ENCODE measurements at regions not wholly inside any gene's neighbourhood (a gene's known extent, or its start where the extent isn't known, plus 50 kb on each side); places are given as distances from the start of the nearest gene placed in this dataset.

- no peak overlapping the region for H2BK15ac ChIP-seq (ENCODE audit: low read length)
- H2AFZ ChIP-seq (ENCODE audit: low read length), result no peak overlapping the region
- H2BK5ac ChIP-seq (ENCODE audit: low read length), result no peak overlapping the region
- DNase-seq (ENCODE audit: low spot score), result no peak
- no peak overlapping the region for H3K14ac ChIP-seq (ENCODE audit: low read length)
- WGBS, 2 donors (ENCODE audit: extremely low coverage in 2 of 2, insufficient read length in 2 of 2, insufficient replicate concordance in 1 of 2), result no CpG with 5 or more reads among the region's 3 CpGs
- H3K79me1 ChIP-seq (ENCODE audit: low read depth, low read length), result no peaks in the 10 kb centered on the region
- H3K36me3 ChIP-seq (replicated peaks in 1 of 2; ENCODE audit: control insufficient read depth in 2 of 2, insufficient read depth in 2 of 2, low read length in 2 of 2), result no peaks in the 10 kb centered on the region
- no peak overlapping the region for H3K27ac ChIP-seq (replicated peaks; ENCODE audit: low read length)
- H3K27me3 ChIP-seq (ENCODE audit: control insufficient read depth in 3 of 3, insufficient read depth in 3 of 3, low read depth in 1 of 3, low read length in 3 of 3), result no peaks in the 10 kb centered on the region
- H2BK12ac ChIP-seq (ENCODE audit: low read length), result no peak overlapping the region
- H2BK120ac ChIP-seq (ENCODE audit: low read depth, low read length), result no peak overlapping the region
- H3K4ac ChIP-seq (ENCODE audit: low read length), result no peak overlapping the region
- H3K9me3 ChIP-seq (replicated peaks in 1 of 2; ENCODE audit: control insufficient read depth in 2 of 2, insufficient read depth in 1 of 2, low read depth in 1 of 2, low read length in 2 of 2), result peaks cover 0 to 8% of the 10 kb centered on the region in 2 donors
- no peak overlapping the region for H2AK5ac ChIP-seq (ENCODE audit: low read depth, low read length)
- H3K18ac ChIP-seq (ENCODE audit: low read length), result no peak overlapping the region
- H3K4me1 ChIP-seq (ENCODE audit: control insufficient read depth in 2 of 2, insufficient read depth in 1 of 2, low read depth in 1 of 2, low read length in 2 of 2), result no peaks in the 10 kb centered on the region
- H3K4me3 ChIP-seq (ENCODE audit: low read length in 2 of 2), result no peak overlapping the region
- H4K91ac ChIP-seq (ENCODE audit: low read depth, low read length, poor library complexity), result no peak overlapping the region
- H3K9ac ChIP-seq (ENCODE audit: low read depth, low read length, poor library complexity), result no peak overlapping the region
- no peak overlapping the region for H4K8ac ChIP-seq (ENCODE audit: low read depth, low read length)
- H3K23ac ChIP-seq (ENCODE audit: low read depth, low read length, poor library complexity), result peak overlapping the region; percentile 45
- no peak overlapping the region for H3K4me2 ChIP-seq (ENCODE audit: insufficient read depth, low read length, poor library complexity, severe bottlenecking)
Observed at GRCh38 chr11:69360606-69361005, 66.7 kb downstream of the MYEOV start.

DNA sequence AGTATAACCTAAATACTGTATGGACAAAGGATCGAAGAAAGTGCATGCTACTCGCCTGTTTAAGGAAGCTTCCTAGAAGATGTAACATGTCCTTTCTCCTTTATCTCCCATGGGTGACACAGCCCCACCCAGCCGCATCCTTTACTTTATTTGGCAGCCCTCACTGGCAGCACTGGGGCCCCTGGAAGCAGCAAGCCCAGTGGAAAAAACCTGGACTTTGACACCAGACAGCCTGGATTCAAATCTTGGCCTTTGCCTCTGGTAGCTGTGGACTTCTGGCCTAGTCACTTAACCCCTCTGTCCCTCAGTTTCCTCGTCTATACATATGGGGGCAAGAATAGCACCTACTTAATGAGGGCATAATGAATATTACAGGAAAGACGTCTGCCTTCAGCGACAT is 67.1 kb downstream of the MYEOV start:
- no peak overlapping the region for H3K14ac ChIP-seq (ENCODE audit: low read length)
- H3K36me3 ChIP-seq (replicated peaks in 1 of 2; ENCODE audit: control insufficient read depth in 2 of 2, insufficient read depth in 2 of 2, low read length in 2 of 2), result no peaks in the 10 kb centered on the region
- no peak overlapping the region for H3K4me2 ChIP-seq (ENCODE audit: insufficient read depth, low read length, poor library complexity, severe bottlenecking)
- H3K4ac ChIP-seq (ENCODE audit: low read length), result no peak overlapping the region
- H3K4me3 ChIP-seq (ENCODE audit: low read length in 2 of 2), result no peak overlapping the region
- H2BK120ac ChIP-seq (ENCODE audit: low read depth, low read length), result no peak overlapping the region
- no peak overlapping the region for H2AK5ac ChIP-seq (ENCODE audit: low read depth, low read length)
- no peaks in the 10 kb centered on the region for H3K79me1 ChIP-seq (ENCODE audit: low read depth, low read length)
- H4K91ac ChIP-seq (ENCODE audit: low read depth, low read length, poor library complexity), result no peak overlapping the region
- WGBS, 2 donors (ENCODE audit: extremely low coverage in 2 of 2, insufficient read length in 2 of 2, insufficient replicate concordance in 1 of 2), result no CpG with 5 or more reads among the region's 6 CpGs
- no peak overlapping the region for H2AFZ ChIP-seq (ENCODE audit: low read length)
- H3K9ac ChIP-seq (ENCODE audit: low read depth, low read length, poor library complexity), result no peak overlapping the region
- H3K27ac ChIP-seq (replicated peaks; ENCODE audit: low read length), result no peak overlapping the region
- H3K18ac ChIP-seq (ENCODE audit: low read length), result no peak overlapping the region
- H3K4me1 ChIP-seq (ENCODE audit: control insufficient read depth in 2 of 2, insufficient read depth in 1 of 2, low read depth in 1 of 2, low read length in 2 of 2), result no peaks in the 10 kb centered on the region
- H2BK12ac ChIP-seq (ENCODE audit: low read length), result no peak overlapping the region
- H3K9me3 ChIP-seq (replicated peaks in 1 of 2; ENCODE audit: control insufficient read depth in 2 of 2, insufficient read depth in 1 of 2, low read depth in 1 of 2, low read length in 2 of 2), result peaks cover 0 to 8% of the 10 kb centered on the region in 2 donors
- H3K27me3 ChIP-seq (ENCODE audit: control insufficient read depth in 3 of 3, insufficient read depth in 3 of 3, low read depth in 1 of 3, low read length in 3 of 3), result no peaks in the 10 kb centered on the region
- H3K23ac ChIP-seq (ENCODE audit: low read depth, low read length, poor library complexity), result no peak overlapping the region
- H2BK5ac ChIP-seq (ENCODE audit: low read length), result no peak overlapping the region
- no peak overlapping the region for H4K8ac ChIP-seq (ENCODE audit: low read depth, low read length)
- no peak overlapping the region for H2BK15ac ChIP-seq (ENCODE audit: low read length)
- DNase-seq (ENCODE audit: low spot score), result no peak

- no peaks in the 10 kb centered on the region for H3K4me1 ChIP-seq (ENCODE audit: control insufficient read depth in 2 of 2, insufficient read depth in 1 of 2, low read depth in 1 of 2, low read length in 2 of 2)
- no peak overlapping the region for H4K8ac ChIP-seq (ENCODE audit: low read depth, low read length)
- H3K4me2 ChIP-seq (ENCODE audit: insufficient read depth, low read length, poor library complexity, severe bottlenecking), result no peak overlapping the region
- no peak overlapping the region for H2BK120ac ChIP-seq (ENCODE audit: low read depth, low read length)
- no peak overlapping the region for H3K9ac ChIP-seq (ENCODE audit: low read depth, low read length, poor library complexity)
- no peaks in the 10 kb centered on the region for H3K36me3 ChIP-seq (replicated peaks in 1 of 2; ENCODE audit: control insufficient read depth in 2 of 2, insufficient read depth in 2 of 2, low read length in 2 of 2)
- peaks cover 0 to 8% of the 10 kb centered on the region in 2 donors for H3K9me3 ChIP-seq (replicated peaks in 1 of 2; ENCODE audit: control insufficient read depth in 2 of 2, insufficient read depth in 1 of 2, low read depth in 1 of 2, low read length in 2 of 2)
- H3K18ac ChIP-seq (ENCODE audit: low read length), result peak overlapping the region; percentile 46
- H2BK5ac ChIP-seq (ENCODE audit: low read length), result no peak overlapping the region
- no peaks in the 10 kb centered on the region for H3K27me3 ChIP-seq (ENCODE audit: control insufficient read depth in 3 of 3, insufficient read depth in 3 of 3, low read depth in 1 of 3, low read length in 3 of 3)
- no peaks in the 10 kb centered on the region for H3K79me1 ChIP-seq (ENCODE audit: low read depth, low read length)
- no peak overlapping the region for H3K23ac ChIP-seq (ENCODE audit: low read depth, low read length, poor library complexity)
- H3K4me3 ChIP-seq (ENCODE audit: low read length in 2 of 2), result no peak overlapping the region
- H2BK12ac ChIP-seq (ENCODE audit: low read length), result no peak overlapping the region
- DNase-seq (ENCODE audit: low spot score), result no peak
- H3K4ac ChIP-seq (ENCODE audit: low read length), result no peak overlapping the region
- no peak overlapping the region for H3K14ac ChIP-seq (ENCODE audit: low read length)
- H2BK15ac ChIP-seq (ENCODE audit: low read length), result no peak overlapping the region
- H2AFZ ChIP-seq (ENCODE audit: low read length), result no peak overlapping the region
- no CpG with 5 or more reads among the region's 9 CpGs for WGBS, 2 donors (ENCODE audit: extremely low coverage in 2 of 2, insufficient read length in 2 of 2, insufficient replicate concordance in 1 of 2)
- no peak overlapping the region for H3K27ac ChIP-seq (replicated peaks; ENCODE audit: low read length)
- no peak overlapping the region for H2AK5ac ChIP-seq (ENCODE audit: low read depth, low read length)
- H4K91ac ChIP-seq (ENCODE audit: low read depth, low read length, poor library complexity), result no peak overlapping the region
Observed at GRCh38 chr11:69361466-69361865, 67.5 kb downstream of the MYEOV start.

- Histone ChIP-seq H3K27ac (replicated peaks; ENCODE audit: low read length) (no peak overlapping the region), H3K4me3 (ENCODE audit: low read length in 2 of 2) (no peak overlapping the region), H2AFZ (ENCODE audit: low read length) (no peak overlapping the region), H3K79me1 (ENCODE audit: low read depth, low read length) (no peaks in the 10 kb centered on the region), H3K14ac (ENCODE audit: low read length) (no peak overlapping the region), H2BK15ac (ENCODE audit: low read length) (no peak overlapping the region), H3K4me2 (ENCODE audit: insufficient read depth, low read length, poor library complexity, severe bottlenecking) (no peak overlapping the region), H4K8ac (ENCODE audit: low read depth, low read length) (no peak overlapping the region), H2BK12ac (ENCODE audit: low read length) (no peak overlapping the region), H2BK5ac (ENCODE audit: low read length) (no peak overlapping the region), H3K18ac (ENCODE audit: low read length) (no peak overlapping the region), H3K9ac (ENCODE audit: low read depth, low read length, poor library complexity) (no peak overlapping the region), H3K9me3 (replicated peaks in 1 of 2; ENCODE audit: control insufficient read depth in 2 of 2, insufficient read depth in 1 of 2, low read depth in 1 of 2, low read length in 2 of 2) (peaks cover 0 to 8% of the 10 kb centered on the region in 2 donors), H4K91ac (ENCODE audit: low read depth, low read length, poor library complexity) (no peak overlapping the region), H2AK5ac (ENCODE audit: low read depth, low read length) (no peak overlapping the region), H3K4ac (ENCODE audit: low read length) (no peak overlapping the region), H3K23ac (ENCODE audit: low read depth, low read length, poor library complexity) (no peak overlapping the region), H2BK120ac (ENCODE audit: low read depth, low read length) (no peak overlapping the region), H3K4me1 (ENCODE audit: control insufficient read depth in 2 of 2, insufficient read depth in 1 of 2, low read depth in 1 of 2, low read length in 2 of 2) (no peaks in the 10 kb centered on the region), H3K27me3 (ENCODE audit: control insufficient read depth in 3 of 3, insufficient read depth in 3 of 3, low read depth in 1 of 3, low read length in 3 of 3) (peaks cover 0 to 3% (median 0%) of the 10 kb centered on the region in 3 experiments), H3K36me3 (replicated peaks in 1 of 2; ENCODE audit: control insufficient read depth in 2 of 2, insufficient read depth in 2 of 2, low read length in 2 of 2) (no peaks in the 10 kb centered on the region)
- no peak for DNase-seq (ENCODE audit: low spot score)
- no CpG with 5 or more reads among the region's 3 CpGs for WGBS, 2 donors (ENCODE audit: extremely low coverage in 2 of 2, insufficient read length in 2 of 2, insufficient replicate concordance in 1 of 2)
Observed at GRCh38 chr11:69362315-69362714, 68.4 kb downstream of the MYEOV start.

Data from neuronal stem cell (in vitro differentiated cells).